ENCODE measurements at regions not wholly inside any gene's neighbourhood (a gene's known extent, or its start where the extent isn't known, plus 50 kb on each side); places are given as distances from the start of the nearest gene placed in this dataset.

DNA sequence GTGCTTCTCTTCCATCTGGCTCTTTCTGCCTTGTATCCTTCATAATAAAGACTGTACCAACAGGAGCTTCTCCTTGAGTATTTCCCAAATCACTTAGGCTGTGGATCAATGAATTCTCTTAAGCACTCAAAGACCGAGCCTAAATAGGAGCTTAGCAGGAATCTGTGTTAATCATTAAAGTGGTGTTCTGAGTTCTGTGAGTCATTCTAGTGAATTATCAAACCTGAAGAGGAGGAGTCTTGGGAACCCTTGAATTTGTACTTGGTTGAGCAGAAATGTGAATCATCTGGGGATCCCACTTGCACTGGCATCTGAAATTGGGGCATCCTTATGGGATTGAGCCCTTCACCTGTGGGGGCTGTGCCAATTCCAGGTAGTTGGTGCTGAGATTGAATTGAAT is 946.2 kb downstream of the BCL11B start:
- TF ChIP-seq, protein P1, sequence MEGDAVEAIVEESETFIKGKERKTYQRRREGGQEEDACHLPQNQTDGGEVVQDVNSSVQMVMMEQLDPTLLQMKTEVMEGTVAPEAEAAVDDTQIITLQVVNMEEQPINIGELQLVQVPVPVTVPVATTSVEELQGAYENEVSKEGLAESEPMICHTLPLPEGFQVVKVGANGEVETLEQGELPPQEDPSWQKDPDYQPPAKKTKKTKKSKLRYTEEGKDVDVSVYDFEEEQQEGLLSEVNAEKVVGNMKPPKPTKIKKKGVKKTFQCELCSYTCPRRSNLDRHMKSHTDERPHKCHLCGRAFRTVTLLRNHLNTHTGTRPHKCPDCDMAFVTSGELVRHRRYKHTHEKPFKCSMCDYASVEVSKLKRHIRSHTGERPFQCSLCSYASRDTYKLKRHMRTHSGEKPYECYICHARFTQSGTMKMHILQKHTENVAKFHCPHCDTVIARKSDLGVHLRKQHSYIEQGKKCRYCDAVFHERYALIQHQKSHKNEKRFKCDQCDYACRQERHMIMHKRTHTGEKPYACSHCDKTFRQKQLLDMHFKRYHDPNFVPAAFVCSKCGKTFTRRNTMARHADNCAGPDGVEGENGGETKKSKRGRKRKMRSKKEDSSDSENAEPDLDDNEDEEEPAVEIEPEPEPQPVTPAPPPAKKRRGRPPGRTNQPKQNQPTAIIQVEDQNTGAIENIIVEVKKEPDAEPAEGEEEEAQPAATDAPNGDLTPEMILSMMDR (IDR thresholded peaks at IDR 0.05; ENCODE audit: insufficient read depth, missing control alignments) = no peak
- DNase-seq (ENCODE audit: insufficient read length, low spot score) (no peak), FAIRE-seq (no peak)

DNA sequence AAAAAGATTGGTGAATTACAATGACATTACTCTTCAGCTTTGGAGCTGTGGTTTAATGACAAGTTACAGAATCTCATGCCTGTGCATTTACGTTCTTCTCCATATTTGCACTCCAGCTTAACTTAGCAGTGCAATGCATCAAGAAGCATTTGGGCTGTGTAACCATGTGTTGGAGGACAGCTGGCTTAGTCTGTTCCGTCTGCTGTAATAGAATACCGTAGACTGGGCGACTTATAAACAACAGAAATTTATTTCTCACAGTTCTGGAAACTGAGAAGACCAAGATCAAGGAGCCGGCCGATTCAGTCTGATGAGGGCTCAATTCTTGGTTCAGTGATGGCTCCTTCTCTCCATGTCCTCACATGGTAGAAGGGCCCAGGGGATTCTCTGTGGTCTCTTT is 943.5 kb downstream of the BCL11B start:
- TF ChIP-seq, protein P1 (IDR thresholded peaks at IDR 0.05; ENCODE audit: insufficient read depth, missing control alignments) = no peak
- DNase-seq (ENCODE audit: insufficient read length, low spot score) = no peak
- FAIRE-seq = no peak

DNA sequence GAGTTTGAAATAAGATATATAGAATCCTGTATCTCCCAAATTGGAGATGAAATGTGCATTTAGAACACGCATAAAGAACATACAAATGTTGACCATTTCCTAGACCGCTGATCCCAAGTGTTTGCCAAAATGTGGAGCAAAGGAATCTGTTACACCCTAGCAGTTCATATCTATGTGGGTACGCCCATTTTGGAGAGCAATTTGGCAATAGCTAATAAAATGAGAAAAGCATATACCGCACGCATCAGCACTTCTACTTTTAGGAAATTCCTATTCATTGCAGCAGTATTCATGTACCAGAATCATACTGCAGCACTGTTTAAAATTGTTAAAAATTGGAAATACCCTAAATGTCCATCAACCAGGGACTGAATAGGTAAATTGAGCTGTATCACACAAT is 937.8 kb downstream of the BCL11B start:
- FAIRE-seq (no peak), DNase-seq (ENCODE audit: insufficient read length, low spot score) (no peak)
- TF ChIP-seq, protein P1 (IDR thresholded peaks at IDR 0.05; ENCODE audit: insufficient read depth, missing control alignments) = no peak

DNA sequence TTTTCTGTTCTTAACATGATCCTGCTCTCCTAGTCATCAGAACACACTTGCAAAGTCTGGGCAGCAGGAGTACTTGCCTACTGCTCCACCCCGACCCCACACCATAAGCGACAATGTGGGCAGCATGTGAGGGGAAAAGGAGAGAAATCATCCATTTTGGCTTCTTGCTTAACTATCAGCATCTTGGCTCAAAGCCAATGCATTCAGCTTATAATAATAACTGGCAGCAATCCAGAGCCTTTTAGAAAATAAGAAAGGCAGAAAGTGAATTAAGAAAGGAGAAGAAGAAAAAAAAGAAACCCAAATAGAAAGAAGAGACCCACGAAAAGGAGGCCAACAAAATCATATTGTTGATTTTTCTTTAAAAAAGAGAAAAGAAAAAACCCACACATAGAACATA is 930.8 kb downstream of the BCL11B start:
- TF ChIP-seq, protein P1 (IDR thresholded peaks at IDR 0.05; ENCODE audit: insufficient read depth, missing control alignments) = no peak
- FAIRE-seq = no peak
- no peak for DNase-seq (ENCODE audit: insufficient read length, low spot score)

DNA sequence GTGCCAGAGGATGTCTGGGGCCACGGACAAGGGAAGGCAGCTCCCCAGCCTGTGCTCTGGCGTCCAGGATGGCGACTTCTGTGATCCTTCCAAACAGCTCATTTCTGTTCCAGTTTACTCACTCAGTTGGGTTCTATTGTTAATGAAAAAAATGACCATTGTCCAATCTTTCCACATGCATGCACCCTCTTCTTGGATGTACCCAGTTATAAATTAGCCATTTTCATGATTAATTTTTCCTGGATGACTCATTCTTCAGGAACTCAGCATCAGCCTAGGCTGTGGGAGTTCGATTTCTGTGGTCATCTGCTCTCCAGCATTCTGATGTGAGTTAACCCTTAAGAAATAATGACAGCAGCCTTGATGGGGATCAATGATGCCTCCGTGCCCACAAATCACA is 926.8 kb downstream of the BCL11B start:
- TF ChIP-seq, protein P1 (IDR thresholded peaks at IDR 0.05; ENCODE audit: insufficient read depth, missing control alignments) = no peak

DNA sequence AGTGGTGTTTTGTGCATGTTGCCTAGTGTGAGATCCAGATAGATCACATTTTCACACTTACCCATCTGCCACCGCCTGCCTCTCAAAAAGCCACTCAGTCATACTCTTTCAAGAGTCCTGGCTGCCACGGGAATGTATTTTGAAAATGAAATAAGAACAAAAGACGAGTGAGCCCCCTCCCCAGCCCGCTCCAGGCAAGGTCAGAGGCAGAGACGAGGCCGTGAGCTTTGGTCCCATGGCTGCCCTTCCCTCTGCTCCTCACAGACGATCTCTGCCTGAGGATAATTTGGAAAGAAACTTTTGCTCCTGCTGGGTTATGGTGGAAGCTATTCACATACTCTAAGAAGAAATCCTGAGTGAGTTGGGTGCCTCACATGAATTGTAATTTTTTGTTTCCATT is 924.3 kb downstream of the BCL11B start:
- FAIRE-seq (no peak), DNase-seq (ENCODE audit: insufficient read length, low spot score) (no peak)
- TF ChIP-seq, protein P1 (IDR thresholded peaks at IDR 0.05; ENCODE audit: insufficient read depth, missing control alignments) = no peak

More for the DNA sequence above, 926.8 kb downstream of the BCL11B start:
- DNase-seq (ENCODE audit: insufficient read length, low spot score) (no peak), FAIRE-seq (no peak)

DNA sequence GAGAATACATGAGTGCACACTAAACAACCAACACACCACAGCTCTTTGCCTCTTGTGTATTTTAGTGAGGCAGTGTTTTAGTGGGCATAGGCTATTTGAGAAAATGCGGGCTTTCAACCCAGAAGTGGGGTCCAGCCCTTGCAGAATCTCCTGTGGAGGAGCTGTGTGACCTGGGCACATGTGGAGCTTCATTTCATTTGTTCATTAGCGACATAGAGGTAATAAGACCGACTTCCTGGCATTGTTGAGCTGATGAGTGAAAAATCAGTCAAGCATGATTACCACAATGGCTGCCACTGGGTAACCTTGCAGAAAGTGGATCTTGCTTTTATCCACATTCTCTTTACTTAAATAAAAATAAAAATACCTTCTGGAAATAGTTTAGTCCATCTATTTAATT is 923.5 kb downstream of the BCL11B start:
- FAIRE-seq (no peak), DNase-seq (ENCODE audit: insufficient read length, low spot score) (no peak)
- TF ChIP-seq, protein P1 (IDR thresholded peaks at IDR 0.05; ENCODE audit: insufficient read depth, missing control alignments) = no peak
